Coronary artery (tissue), 2 donors: ENCODE measurements at regions not wholly inside any gene's neighbourhood (a gene's known extent, or its start where the extent isn't known, plus 50 kb on each side); places are given as distances from the start of the nearest gene placed in this dataset.
"Not testable (repeated sequence)": the region's sequence is repeated elsewhere in the genome, so short reads cannot be mapped to it uniquely, and the experiment has no call there.

Experiments
- DNase-seq: peaks from one replicate; pipeline ENCODE4 v3.0.0-alpha.2; 2017; ENCODE audit warnings: low spot score
- H3K27ac ChIP-seq, 2 donors: fragments of 200-600 bp; sonication (generic); one replicate each; pipeline ENCODE4 v1.5.1; 2016 to 2019
- H3K4me3 ChIP-seq: fragments of 200-600 bp; sonication (generic); 2 replicates; pipeline ENCODE4 v1.5.1; 2016; ENCODE audit warnings: mild to moderate bottlenecking, moderate library complexity
- TF ChIP-seq, protein P1 (sequence below): fragments of 200-600 bp; sonication (generic); IDR thresholded peaks from one replicate; pipeline ENCODE4 v1.5.1; 2019; ENCODE audit warnings: antibody characterized with exemption

DNA sequence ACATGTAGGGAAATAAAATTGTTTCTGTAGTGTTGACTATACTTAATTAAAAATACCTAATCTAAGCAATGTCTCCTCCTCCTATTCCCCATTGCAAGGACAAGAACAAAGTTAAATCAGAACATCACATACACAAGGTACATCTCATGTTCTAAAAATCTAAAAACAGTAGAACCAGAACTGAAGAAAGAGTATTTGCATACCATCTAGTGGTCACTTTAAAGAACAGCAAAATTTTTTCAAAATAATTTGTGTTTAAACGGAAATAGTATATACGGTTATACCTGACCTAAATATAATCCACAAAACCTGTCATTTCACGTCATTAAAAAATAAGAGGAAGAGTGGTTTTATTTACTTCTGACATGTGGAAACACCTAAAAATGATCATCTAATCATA, 294.3 kb upstream of the KCNH7 start:
- Histone ChIP-seq H3K4me3 (no peak overlapping the region), H3K27ac (no peak overlapping the region)
- TF ChIP-seq, protein P1, sequence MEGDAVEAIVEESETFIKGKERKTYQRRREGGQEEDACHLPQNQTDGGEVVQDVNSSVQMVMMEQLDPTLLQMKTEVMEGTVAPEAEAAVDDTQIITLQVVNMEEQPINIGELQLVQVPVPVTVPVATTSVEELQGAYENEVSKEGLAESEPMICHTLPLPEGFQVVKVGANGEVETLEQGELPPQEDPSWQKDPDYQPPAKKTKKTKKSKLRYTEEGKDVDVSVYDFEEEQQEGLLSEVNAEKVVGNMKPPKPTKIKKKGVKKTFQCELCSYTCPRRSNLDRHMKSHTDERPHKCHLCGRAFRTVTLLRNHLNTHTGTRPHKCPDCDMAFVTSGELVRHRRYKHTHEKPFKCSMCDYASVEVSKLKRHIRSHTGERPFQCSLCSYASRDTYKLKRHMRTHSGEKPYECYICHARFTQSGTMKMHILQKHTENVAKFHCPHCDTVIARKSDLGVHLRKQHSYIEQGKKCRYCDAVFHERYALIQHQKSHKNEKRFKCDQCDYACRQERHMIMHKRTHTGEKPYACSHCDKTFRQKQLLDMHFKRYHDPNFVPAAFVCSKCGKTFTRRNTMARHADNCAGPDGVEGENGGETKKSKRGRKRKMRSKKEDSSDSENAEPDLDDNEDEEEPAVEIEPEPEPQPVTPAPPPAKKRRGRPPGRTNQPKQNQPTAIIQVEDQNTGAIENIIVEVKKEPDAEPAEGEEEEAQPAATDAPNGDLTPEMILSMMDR: no peak
- no peak for DNase-seq

DNA sequence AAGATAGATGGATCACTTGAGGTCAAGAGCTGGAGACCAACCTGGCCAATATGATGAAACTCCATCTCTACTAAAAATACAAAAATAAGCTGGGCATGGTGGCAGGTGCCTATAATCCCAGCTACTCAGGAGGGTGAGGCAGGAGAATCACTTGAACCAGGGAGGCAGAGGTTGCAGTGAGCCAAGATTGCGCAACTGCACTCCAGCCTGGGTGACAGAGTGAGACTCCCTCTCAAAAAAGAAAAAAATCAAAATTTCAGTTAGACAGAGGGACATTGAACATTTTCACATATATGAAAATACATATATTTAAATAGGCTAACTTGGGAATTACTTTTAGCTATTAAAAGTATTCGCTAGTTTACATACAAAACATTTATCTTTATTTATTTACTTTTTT, 293.6 kb upstream of the KCNH7 start:
- H3K27ac ChIP-seq, H3K4me3 ChIP-seq, DNase-seq: not testable (repeated sequence)

DNA sequence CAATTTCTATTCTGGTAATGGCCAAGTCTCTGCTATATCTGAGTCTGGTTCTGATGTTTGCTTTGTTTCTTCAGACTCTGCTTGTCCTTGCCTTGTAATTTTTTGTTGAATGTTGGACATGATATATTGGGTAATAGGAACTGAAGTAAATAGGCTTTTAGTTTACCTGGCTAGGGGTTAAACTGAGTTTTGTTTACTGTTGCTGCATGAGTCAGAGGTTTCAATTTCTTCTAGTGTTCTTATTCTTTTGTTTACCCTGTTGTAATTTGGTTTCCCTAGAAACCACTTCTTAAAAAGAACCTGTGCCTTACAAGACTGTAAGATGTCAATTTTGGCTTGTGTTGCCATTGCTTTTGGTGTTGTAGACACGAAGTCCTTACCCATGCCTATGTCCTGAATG, 285.0 kb upstream of the KCNH7 start:
- DNase-seq: no peak
- TF ChIP-seq, protein P1: no peak
- Histone ChIP-seq H3K27ac (no peak overlapping the region), H3K4me3 (no peak overlapping the region)

DNA sequence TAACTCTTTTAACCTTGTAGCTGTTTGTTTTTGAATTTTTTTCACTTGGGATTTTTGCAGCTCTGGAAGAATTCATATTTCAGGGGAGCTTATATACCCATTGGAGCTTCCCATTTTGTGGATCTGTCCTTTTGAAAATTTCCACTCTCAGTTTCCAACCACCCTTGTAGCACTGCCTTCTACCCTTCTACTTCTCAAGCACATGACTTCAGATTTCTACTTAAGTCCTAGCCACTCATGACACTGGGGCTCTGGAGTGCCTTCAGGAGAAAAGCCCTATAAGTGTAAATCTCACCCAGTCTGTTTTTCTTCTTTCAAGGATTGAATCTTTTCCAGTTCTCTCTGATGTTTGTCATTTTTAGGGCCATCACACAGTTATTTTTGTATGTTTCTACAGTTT, 283.7 kb upstream of the KCNH7 start:
- no peak for DNase-seq

DNA sequence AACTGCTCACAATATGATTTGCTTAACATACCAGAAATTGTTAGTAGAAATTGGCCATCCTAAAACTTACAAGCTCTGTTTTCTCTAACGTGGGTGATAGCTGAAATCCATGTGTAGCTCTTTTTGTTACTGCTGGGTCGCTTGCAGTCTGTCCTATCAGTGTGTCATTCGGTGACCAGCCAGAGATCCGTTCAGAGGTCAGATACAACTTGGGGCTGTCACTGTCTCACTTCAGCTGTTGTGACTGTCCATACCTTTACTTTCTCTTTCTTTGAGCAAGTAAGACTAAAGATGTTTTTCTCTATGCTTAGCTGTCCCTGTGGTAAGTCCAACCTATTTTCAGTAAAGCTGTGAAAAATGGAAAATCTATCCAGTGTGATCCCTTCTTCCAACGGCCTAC, 282.9 kb upstream of the KCNH7 start:
- no peak overlapping the region for H3K4me3 ChIP-seq
- TF ChIP-seq, protein P1: no peak
- H3K27ac ChIP-seq: no peak overlapping the region
- no peak for DNase-seq

More for the DNA sequence above, 283.7 kb upstream of the KCNH7 start:
- TF ChIP-seq, protein P1: no peak
- Histone ChIP-seq H3K4me3 (no peak overlapping the region), H3K27ac (no peak overlapping the region)

DNA sequence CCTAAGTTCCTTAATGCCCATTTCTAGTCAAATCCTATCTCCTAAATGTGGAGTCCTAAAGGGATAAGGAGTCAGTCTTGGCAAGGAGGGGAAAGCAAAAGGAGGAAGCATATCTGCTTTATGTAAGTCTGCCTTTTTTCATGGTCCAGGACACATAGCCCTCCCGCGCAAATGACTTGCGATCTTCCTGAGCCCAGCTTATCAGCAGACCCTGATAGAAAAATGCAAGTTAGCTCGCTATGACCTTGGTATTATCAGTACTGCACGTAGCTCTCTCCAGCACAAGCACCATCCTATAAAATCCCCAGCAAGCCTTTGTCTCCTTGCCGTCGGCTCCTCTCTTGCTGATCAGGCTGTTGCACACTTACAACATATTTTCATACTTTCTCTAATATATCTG, 281.4 kb upstream of the KCNH7 start:
- no peak for DNase-seq
- TF ChIP-seq, protein P1: no peak
- Histone ChIP-seq H3K4me3 (no peak overlapping the region), H3K27ac (no peak overlapping the region)

DNA sequence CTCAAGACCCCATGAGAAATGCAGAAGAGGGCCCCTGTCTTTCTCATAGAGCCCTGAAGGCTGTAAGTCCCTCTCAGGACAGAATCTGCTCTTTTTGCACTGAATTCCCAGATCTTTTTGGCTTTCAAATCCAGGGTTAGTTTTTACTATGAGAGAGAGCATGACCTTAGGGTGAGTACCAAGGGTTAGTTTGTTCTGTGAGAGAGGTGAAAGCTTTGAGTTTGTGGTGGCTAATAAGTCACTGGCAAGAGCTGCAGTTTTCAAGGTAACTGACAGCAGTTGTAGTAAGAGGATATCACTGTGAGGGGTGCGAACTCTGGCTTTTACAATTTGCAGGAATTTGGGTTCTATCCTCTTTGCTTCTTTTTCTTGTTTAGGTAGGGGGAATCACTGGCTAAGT, 248.4 kb upstream of the KCNH7 start:
- TF ChIP-seq, protein P1: no peak
- H3K27ac ChIP-seq: no peak overlapping the region
- no peak overlapping the region for H3K4me3 ChIP-seq
- no peak for DNase-seq

DNA sequence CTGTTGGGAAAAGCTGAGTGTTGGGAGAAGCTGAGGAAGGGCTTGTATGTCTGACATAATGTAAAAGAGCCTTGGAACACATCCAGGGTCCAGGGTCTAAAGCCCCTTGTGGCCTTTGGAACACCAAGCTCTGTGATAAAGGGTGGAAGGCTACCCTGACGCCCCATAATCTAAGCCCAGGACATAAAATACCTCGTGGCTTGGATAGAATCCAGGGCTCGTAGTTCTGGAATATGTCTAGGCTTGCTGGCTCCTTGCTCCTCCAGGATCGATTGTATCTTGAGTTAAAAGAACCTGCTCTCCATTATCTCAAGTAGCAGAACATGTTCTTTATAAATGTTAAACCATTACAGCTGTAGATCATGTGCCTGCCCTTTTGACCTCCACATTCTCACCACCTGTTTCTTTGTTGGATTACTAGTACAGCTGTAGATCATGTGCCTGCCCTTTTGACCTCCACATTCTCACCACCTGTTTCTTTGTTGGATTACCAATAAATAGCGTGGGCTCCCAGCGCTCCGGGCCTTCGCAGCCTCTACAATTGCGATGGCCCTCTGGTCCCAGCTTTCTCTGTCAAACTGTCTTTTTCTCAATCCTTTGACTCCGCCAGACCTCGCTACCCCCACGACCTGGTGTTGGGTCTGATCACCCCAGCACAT, 246.9 kb upstream of the KCNH7 start:
- not testable (repeated sequence) for DNase-seq, H3K27ac ChIP-seq, H3K4me3 ChIP-seq
